ENCODE measurements at regions not wholly inside any gene's neighbourhood (a gene's known extent, or its start where the extent isn't known, plus 50 kb on each side); places are given as distances from the start of the nearest gene placed in this dataset.

DNA sequence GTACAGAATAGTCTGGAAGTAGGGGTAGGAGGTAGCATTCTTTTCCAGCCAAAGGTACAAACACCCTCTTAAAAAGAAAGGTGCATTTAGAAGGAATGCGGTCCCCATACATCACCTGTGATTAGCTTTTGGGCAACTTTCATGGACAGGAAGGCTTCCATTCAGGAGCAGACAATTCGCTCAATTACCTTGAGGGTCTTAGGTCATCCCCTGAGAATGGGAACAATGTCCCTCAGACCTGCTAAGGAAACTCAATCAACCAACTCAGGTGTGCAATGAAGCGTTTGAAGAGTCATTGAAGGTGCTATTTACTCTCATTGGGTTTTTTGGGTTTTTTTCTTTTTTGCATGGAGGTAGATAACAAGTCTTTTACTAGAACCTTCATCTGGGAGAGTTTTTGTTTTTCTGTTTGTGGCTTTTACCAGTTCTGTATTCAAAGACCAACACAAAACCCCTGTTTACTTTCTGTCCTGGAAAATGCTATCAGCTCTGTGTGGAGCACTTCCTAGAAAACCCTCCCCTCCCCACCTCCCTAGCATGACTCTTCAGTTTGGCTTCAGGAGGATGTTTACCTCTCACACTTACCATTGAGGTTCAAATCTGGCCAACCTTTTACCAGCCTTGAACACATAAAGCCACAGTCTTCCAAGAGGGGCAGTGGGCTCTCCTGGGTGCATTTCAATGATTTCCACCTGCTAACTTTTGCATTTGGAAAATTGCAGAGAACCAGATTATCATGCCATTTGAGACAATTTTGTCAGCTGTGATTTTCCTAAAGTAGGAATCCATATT, 271.2 kb upstream of the PRDM1 start:
- Histone ChIP-seq H3K27me3 (ENCODE audit: insufficient read depth) (no peaks in the 10 kb centered on the region), H3K79me2 (replicated peaks; ENCODE audit: insufficient read depth) (no peaks in the 10 kb centered on the region), H3K27ac (ENCODE audit: low read depth) (no peak overlapping the region), H3K4me3 (no peak overlapping the region), H3K4me2 (no peak overlapping the region), H3K36me3 (ENCODE audit: insufficient read depth) (no peaks in the 10 kb centered on the region), H4K20me1 (replicated peaks; ENCODE audit: insufficient read depth) (no peaks in the 10 kb centered on the region), H3F3A (replicated peaks; ENCODE audit: low read depth) (no peaks in the 10 kb centered on the region), H3K4me1 (ENCODE audit: insufficient read depth) (peaks cover 8% of the 10 kb centered on the region; the same call in 1 of the 2 replicates), H2AFZ (no peak overlapping the region), H3K9me2 (ENCODE audit: insufficient read depth) (peaks cover 4% of the 10 kb centered on the region; the same call in 1 of the 2 replicates)
- Mint-ChIP-seq H3K27ac (no peak overlapping the region), H3K4me3 (no peak overlapping the region), H3K9me3 (no peaks in the 10 kb centered on the region), H3K27me3 (ENCODE audit: insufficient read depth, low read depth, poor library complexity) (peaks cover 4% of the 10 kb centered on the region), H3K36me3 (ENCODE audit: low read depth) (no peaks in the 10 kb centered on the region), H3K4me1 (peaks cover 9% of the 10 kb centered on the region)
- TF ChIP-seq STAT1 (IDR thresholded peaks at IDR 0.05; ENCODE audit: unreplicated experiment) (no peak), NANOG (IDR thresholded peaks at IDR 0.05; ENCODE audit: borderline replicate concordance) (no peak), CREB1 (CRISPR knock-in tag; IDR thresholded peaks at IDR 0.05; ENCODE audit: low read depth) (no peak), CTCF (conservative IDR thresholded peaks at IDR 0.05; ENCODE audit: low read depth in 2 of 2) (no peak), POLR2AphosphoS5 (IDR thresholded peaks at IDR 0.05; ENCODE audit: low read depth) (no peak), JUNB (IDR thresholded peaks at IDR 0.05; ENCODE audit: unreplicated experiment) (no peak), EZH2 (IDR thresholded peaks at IDR 0.05; ENCODE audit: low read depth, unreplicated experiment) (no peak), ZNF331 (CRISPR knock-in tag; IDR thresholded peaks at IDR 0.05; ENCODE audit: low read depth) (no peak)
- TF ChIP-seq, protein P1, sequence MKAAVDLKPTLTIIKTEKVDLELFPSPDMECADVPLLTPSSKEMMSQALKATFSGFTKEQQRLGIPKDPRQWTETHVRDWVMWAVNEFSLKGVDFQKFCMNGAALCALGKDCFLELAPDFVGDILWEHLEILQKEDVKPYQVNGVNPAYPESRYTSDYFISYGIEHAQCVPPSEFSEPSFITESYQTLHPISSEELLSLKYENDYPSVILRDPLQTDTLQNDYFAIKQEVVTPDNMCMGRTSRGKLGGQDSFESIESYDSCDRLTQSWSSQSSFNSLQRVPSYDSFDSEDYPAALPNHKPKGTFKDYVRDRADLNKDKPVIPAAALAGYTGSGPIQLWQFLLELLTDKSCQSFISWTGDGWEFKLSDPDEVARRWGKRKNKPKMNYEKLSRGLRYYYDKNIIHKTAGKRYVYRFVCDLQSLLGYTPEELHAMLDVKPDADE (IDR thresholded peaks at IDR 0.05): no peak
- TF ChIP-seq, protein P2, sequence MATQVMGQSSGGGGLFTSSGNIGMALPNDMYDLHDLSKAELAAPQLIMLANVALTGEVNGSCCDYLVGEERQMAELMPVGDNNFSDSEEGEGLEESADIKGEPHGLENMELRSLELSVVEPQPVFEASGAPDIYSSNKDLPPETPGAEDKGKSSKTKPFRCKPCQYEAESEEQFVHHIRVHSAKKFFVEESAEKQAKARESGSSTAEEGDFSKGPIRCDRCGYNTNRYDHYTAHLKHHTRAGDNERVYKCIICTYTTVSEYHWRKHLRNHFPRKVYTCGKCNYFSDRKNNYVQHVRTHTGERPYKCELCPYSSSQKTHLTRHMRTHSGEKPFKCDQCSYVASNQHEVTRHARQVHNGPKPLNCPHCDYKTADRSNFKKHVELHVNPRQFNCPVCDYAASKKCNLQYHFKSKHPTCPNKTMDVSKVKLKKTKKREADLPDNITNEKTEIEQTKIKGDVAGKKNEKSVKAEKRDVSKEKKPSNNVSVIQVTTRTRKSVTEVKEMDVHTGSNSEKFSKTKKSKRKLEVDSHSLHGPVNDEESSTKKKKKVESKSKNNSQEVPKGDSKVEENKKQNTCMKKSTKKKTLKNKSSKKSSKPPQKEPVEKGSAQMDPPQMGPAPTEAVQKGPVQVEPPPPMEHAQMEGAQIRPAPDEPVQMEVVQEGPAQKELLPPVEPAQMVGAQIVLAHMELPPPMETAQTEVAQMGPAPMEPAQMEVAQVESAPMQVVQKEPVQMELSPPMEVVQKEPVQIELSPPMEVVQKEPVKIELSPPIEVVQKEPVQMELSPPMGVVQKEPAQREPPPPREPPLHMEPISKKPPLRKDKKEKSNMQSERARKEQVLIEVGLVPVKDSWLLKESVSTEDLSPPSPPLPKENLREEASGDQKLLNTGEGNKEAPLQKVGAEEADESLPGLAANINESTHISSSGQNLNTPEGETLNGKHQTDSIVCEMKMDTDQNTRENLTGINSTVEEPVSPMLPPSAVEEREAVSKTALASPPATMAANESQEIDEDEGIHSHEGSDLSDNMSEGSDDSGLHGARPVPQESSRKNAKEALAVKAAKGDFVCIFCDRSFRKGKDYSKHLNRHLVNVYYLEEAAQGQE (IDR thresholded peaks at IDR 0.05; ENCODE audit: unreplicated experiment): no peak
- ATAC-seq (no peak), DNase-seq (ENCODE audit: low spot score) (no peak)
